GM19452 (cell line): ENCODE measurements at regions not wholly inside any gene's neighbourhood (a gene's known extent, or its start where the extent isn't known, plus 50 kb on each side); places are given as distances from the start of the nearest gene placed in this dataset.

Experiments
- ATAC-seq: cut with Tn5 transposase; IDR thresholded peaks from one replicate; pipeline ENCODE4 v1.9.1; 2021; ENCODE audit not compliant: unreplicated experiment

DNA sequence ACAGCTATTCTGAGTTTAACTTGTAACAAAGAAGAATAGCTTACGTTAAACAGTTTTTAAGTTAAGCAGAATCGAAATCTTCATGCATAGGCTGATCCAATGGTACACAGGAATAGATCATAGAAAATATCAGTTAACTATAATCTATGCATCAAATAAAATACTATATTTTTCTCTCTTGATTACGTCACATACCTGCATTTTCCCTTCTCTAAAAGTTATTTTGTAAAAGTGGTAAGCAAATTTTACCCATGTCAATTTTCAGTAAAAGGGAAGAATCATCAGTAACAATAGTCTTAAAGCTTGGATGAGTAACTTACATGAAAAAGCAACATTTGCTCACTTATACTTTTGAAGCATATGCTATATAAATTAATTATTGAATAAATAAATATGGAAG lies 692.4 kb downstream of the FAT4 start:
- ATAC-seq: no peak

DNA sequence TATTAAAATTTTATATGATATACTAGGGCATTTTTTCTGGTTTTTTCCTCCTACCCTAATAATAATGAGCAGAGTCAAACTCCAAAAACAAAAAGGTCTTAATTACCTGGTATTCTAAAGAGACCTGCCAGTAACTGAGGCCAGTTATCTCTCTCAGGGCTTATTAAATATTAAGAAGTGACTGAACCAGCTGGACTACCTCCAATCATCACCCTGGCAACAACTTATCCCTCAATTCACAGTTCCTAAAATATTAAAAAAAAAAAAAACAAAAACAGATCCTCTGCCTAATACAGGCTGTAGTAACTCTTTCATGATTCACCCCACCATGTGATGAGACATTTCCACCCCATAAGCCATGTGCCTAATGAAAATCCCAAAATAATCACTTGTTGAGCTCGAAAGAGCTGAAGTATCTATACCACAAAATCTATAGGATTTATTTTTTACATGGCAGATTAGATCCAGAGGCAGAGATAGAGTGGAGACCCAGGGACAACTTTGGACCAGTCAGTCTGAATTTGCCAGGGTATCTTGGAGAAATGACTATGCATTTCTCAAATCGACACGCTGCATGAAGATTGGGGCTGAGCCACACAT lies 698.0 kb downstream of the FAT4 start:
- no peak for ATAC-seq

DNA sequence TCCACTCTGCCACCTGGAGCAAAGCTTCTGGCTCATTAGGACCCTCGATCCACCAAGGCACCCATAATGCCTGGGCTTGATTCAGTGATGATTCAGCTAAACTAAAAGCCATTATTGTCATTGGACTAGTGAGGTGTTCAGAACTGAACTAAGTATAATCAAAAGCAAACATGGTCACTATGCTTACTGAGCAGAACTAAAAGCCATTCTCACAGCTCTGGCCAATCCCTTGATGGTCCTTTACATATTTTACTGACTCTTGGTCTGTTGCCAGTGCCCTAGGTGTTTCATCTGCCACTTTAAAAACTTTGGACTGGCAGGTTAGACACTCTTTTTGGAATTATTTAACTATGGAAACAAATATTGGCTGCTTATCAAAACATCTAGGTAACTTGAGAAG lies 703.5 kb downstream of the FAT4 start:
- ATAC-seq: no peak

DNA sequence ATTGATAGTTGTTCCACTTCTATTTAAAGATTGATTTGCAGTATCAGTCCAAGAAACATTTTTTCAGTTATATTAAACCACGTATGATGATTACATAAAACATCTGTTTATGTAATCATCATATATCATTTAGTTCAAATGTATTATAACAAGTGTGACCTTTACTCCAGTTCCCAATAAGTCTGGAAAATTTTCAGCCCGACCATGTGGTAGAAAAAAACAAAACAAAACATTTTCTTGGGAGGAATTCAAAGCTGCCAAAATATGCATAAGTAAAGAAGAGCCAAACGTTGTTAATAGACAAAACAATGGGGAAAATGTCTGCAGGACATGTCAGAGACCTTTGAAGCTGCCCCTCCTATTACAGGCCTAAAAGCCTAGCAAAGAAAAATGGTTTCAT lies 709.1 kb downstream of the FAT4 start:
- no peak for ATAC-seq

DNA sequence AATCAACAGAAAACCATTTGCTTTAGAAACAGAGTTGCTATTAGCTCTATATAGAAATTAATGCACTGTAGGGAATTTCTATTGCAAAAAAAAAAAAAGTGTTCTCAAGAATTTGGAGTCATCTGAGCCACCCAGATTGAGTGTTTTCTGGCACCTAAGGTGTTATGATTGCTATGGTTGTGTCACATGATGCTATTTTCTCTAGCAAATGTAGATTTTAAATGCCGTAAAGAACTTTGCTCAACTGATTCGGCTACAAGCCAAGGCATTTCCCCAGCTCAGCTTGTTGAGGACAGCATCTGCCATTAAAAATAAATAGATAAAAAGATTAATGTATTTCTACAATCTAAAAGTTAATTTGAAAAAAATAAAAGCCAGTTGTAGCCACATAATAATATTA lies 712.8 kb downstream of the FAT4 start:
- no peak for ATAC-seq

DNA sequence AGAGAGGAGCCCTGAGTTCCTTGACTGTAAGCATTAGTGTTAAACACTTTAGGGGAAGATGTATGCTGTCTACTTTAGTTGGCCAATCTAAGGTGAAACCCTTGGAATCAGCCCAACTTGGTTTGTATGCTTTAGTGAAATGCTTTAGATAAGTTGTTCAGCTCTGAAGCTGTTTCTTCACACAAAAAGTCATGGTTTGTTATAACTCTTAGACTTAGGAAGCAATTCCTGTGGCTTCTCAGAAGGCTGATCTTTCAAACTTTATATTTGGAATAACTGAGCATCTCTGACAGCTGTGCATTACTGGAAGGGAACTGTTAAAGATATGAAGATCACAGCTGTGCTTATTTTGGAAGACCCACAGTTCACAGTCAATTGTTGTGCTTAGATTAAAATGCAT lies 714.1 kb downstream of the FAT4 start:
- no peak for ATAC-seq

DNA sequence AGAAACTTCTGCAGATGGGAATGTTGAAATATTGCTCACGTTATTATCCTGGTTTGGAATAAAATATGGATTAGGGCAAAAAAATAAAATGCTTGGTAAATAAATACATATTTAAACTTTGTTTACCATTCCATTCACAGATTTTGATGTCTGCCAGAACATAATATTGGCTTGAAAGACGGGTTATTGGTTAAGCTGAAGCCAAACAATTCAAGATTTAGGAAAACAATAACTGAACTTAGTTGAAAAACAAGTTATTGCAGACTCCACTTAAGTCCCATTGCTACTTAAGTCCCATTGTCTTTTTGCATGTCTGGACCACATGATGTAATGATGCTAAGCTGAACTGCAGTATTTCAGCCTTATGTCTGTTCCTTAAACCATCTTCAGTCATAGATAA lies 722.5 kb downstream of the FAT4 start:
- no peak for ATAC-seq

DNA sequence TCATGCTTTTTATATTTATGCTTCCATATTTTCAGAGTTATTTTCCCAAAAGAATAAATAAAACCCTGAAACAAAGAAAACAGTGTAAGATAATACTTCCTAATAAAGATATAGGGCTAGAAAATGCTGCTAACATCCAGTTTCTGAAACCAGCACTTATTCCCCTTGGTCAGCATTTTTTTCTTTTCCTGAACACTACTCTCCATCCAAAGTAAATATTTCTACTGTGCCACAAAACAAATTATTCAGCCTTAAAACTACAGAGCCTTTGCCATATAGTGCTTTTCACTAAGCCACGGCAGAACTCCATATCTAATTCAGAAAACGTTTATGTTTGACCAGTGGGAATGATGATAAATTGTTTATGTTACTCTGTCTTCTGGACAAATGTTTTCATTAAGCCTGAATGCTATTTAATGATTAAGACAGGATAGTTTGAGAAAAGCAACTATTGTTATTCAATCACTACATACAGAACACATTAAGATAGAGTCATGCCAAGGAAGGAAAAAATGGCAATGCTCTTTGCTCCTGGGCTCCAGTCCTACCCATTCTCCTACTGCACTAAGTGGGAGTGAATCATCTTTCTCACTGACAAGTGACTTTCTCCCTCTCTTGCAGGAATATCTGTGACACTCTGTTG lies 723.9 kb downstream of the FAT4 start:
- no peak for ATAC-seq

DNA sequence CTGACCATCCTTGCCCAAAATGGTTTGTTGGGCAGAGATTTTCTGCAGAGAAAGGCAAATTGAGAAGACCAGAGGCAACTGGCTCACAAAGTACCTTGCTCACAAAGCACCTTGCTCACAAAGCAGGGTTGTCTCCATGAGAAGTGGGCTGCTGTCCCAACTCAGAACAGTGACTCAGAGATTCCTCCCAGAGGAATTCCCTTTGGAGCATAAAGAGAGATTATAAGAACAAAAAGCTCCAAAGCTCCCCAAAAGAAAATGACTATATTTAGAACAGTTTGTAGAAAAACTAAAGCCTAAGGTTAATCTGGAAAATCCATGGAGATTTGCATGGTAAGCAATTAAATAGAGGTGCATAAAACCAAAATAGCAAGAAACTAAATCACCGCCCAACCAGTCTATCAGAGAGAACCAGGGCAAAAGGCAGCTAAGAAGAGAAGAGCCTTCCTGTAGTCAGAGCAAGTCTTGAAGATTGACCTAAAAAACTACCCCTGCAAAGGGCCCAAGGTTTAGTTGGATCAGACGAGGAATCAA lies 731.4 kb downstream of the FAT4 start:
- ATAC-seq: no peak

DNA sequence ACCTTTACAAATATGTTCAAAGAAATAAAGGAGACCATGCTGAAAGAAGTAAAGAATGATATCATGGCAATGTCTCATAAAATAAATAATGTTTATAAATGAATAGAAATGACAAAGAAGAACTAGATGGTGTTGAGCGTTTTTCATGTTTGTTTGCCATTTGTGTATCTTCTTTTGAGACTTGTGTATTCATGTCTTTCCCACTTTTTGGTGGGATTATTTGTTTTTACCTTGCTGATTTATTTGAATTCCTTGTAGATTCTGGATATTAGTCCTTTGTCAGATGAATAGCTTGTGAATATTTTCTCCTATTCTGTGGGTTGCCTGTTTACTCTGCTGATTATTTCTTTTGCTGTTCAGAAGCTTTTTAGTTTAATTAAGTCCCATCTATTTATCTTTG lies 732.4 kb downstream of the FAT4 start:
- no peak for ATAC-seq

DNA sequence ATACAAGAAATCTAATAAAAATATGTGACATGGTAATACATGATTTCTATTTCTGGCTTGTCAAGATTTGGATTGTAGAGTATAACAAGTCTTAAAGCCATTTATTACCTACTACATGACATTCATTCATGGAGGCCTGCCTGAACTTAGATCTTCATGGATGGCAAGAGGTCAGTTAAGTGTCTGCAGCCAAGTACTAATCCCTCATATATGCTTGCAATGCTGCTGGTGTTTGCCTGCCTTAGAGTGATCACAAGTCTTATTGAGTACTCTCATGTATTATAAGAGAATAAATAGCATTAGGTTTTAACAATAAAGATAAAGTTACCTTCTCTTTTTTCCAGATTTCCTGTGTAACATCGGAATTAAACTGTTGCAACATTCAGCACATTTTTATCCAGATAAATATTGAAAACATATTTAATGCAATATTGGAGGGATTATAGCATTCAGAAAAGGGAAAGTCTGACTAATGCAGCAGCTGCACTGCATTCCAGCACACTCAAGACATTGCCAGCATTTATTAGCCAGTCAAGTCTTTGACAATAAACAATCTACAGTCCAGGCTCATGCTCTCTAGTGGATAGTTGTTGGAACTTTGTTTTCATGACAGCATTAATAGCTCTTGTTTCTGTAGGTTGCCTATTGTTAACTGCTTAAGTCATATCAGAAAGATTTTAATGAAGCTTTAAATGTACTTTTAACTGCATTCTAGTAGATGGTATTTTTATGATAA lies 737.1 kb downstream of the FAT4 start:
- no peak for ATAC-seq

DNA sequence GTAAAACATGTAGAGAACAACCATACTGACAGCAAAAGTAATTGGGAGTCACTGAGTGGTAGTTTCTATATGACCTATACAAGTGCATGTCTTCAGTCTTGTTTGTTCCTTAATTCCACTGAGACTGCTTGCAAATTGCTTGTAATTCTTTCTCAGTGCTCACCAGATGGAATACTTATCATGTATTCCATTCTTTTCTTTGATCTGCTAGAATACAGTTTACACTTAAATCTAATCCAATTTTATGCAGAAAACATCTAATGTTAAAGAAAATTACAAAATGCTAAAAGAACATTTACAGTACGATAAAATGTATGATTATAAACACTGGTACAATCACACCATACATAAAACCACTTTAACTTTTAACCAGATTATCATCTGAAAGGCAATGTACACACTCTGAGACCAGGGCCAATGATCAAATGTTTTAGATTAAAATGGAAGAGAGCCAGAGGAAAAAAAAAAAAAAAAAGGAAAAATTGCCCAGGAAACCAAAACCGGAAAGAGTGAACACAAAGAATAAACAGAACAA lies 741.4 kb downstream of the FAT4 start:
- ATAC-seq: no peak

DNA sequence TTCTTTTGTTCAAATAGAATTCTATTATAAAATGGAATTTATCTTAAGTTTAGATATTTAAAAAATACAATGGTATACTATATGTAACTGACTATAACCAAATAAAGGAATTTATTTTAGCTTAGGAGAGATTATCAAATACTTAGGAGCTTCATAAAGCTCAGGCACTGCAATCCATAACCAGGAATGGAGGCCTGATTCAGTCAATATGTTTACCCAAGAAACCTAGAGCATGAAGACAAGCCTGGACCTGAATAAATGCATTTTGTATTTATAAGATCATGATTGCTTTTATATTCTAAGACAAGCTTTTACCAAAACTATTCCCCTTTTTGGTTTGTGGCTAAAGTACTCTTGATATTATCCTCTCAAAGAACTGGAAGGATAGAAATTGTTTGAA lies 742.6 kb downstream of the FAT4 start:
- no peak for ATAC-seq

DNA sequence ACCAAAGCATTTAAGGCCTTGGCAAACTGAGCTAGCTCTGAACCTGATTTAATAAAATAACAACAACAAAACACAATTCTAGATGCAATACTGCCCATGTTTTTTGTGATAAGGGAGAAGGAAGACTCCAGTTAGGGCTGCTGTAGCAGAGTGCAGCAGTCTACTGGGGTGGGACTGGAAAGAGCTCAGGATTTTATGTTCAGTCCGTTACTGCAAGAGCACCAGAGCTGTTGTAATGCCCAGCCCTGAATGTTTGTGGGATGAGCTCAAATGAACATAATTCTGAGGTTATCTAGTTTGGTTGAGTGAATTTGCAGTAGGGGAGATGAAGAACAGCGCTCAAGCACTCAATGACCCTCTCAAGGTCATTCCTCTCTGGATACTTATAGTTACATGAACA lies 743.8 kb downstream of the FAT4 start:
- ATAC-seq: no peak

DNA sequence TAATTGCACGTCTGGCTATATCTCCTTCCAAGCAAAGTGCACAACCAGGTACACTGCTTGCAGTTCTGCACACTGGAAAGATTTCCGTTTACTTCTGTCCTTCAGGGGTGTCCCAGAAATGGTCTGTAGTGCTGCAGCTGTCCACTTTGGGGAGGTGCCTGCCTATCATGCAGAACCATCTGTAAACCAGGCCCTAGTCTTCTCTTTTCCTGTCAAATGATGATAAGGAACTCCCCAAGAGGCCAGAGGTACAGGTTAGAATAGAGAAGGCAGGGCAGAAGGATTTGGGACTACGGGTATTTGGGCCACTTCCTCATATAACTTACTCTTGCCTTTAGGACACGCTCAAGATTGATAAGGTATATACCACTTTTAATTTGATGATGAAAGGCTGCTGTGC lies 746.9 kb downstream of the FAT4 start:
- ATAC-seq: no peak

DNA sequence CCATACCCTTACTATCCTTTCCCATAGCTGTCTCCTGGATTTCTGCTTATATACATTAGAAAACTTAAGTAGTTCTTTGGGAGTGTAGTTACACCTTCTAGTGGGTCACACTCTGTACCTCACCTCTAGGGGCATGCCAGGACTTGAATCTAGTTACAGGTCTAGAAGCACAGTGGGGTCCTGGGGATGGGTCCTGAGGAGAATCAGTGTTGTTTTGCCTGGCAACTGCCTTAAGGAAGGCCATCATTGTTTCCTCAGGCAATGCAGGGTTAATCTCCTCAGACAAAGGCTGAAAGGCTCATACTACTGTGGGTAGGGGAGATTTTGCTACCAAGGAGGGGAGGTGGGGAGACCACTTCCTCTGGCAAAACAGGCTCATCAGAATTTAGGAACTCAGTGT lies 750.3 kb downstream of the FAT4 start:
- ATAC-seq: no peak

DNA sequence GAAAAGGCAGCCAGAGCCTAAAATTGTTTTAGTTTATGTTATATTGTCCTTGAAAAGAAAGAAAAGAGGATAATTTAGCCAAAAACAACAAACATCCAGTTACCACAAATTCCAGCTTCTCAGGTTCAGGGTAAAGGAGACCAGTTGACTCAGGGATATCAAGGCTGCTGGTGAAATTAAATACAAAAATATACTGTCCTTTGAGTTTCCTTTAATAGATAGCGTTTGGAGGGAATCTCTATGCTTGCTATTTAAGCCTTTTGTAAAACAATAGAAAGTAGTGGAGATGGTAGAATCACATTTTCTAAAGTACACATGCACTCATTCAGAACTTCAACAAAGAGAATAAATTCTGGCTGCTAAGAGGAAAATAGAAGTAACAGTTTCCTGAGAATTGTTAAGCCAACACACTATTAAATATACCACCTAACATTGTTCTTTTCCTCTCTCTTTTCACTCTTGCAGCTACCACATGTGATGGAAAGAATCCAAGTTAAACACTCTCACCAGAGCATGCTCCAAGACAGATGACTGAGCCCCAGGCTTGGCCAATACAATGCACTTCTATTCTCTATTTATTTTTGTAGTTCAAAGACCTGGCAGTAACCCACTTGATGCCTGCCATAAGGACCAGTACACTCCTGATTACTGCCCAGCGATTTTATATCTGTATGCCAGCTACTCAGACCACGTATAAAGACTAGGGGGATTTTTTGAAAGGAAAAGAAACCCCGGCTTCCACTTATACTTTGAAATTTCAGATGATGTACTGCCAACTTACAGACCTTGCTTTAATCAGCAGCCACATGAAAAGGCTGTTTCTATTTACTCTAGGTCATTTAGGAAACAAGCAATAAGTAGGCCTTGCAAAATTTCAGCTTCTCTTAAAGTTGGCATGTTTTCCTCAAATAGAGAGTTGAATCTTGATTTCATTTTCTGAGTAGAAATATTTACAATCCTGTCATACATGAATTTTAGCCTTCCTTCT lies 756.9 kb downstream of the FAT4 start:
- no peak for ATAC-seq

DNA sequence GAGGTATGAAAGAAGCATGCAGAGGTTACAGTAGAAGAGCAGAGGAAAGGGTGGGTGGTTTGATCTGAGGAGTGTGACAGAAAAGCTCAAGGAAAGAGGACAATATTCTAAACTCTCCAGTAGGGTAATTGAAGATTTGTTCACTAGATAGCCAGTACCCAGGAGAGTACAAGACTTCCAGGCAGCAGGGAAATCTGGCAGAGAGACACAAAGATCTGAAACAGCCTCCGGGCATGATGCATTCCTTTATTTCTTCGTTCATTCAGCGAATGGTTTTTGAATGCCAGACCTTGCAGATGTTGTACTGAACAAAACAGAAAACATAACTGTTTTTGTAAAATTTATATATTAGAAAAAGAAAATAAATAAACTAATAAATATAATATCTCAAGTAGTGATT lies 766.6 kb downstream of the FAT4 start:
- ATAC-seq: no peak

DNA sequence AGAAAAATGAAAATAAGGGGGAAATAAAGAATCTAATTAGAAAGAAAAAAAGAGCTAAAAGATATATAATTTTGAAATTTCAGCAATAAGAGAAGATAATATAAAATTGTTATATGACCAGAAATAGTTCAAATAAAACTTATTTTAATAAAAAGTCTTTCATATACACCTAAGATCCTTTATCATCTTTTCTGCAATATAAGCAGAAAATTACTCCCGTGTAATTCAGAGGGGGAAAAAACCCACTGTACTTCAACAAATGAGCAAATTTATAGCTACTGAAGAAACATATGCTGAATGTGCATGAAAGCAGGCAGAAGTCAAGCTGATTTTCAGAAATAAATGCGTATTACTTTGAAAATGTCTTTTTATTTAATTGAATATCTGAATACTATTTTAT lies 771.3 kb downstream of the FAT4 start:
- ATAC-seq: no peak

DNA sequence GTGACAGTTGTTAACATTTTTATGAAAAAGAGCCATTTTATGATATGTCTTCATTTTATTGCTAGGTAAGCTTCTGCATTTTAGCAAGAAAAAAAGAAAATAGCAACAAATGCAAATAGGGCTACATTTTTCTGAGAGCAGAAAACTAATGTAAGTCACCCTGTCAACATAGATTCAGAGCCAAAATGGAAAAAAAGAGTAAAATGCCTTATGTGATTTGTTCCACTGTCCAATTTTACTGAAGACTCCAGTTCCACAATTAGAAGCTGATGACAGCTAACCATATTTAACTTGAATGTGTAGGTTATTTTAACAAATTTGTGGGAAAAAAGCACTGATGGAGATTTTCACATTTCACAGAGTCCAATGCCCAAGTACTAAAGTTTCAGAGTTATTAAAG lies 772.3 kb downstream of the FAT4 start:
- ATAC-seq: no peak
